ENCODE measurements at regions not wholly inside any gene's neighbourhood (a gene's known extent, or its start where the extent isn't known, plus 50 kb on each side); places are given as distances from the start of the nearest gene placed in this dataset.

GRCh38 chr20:6430381-6430780, 307.6 kb upstream of the FERMT1 start:
- DNase-seq: no peak

GRCh38 chr20:6426287-6426891, 303.6 kb upstream of the FERMT1 start:
- DNase-seq: no peak

- DNase-seq: no peak
Measured at GRCh38 chr20:6421321-6422248, 298.8 kb upstream of the FERMT1 start.

GRCh38 chr20:6420336-6420735, 297.5 kb upstream of the FERMT1 start:
- no peak for DNase-seq

- no peak for DNase-seq
Measured at GRCh38 chr20:6418732-6419131, 295.9 kb upstream of the FERMT1 start.

GRCh38 chr20:6416371-6416770, 293.5 kb upstream of the FERMT1 start:
- DNase-seq: no peak

GRCh38 chr20:6411651-6412050, 288.8 kb upstream of the FERMT1 start:
- DNase-seq: no peak

GRCh38 chr20:6410721-6411120, 287.9 kb upstream of the FERMT1 start:
- DNase-seq: no peak

- DNase-seq: no peak
Measured at GRCh38 chr20:6407163-6407562, 284.3 kb upstream of the FERMT1 start.

GRCh38 chr20:6401893-6402557, 279.2 kb upstream of the FERMT1 start:
- DNase-seq: no peak

- DNase-seq: no peak
Measured at GRCh38 chr20:6397115-6397514, 274.3 kb upstream of the FERMT1 start.

- DNase-seq: no peak
Measured at GRCh38 chr20:6395695-6396094, 272.9 kb upstream of the FERMT1 start.

GRCh38 chr20:6388671-6389197, 265.9 kb upstream of the FERMT1 start:
- DNase-seq: no peak

- no peak for DNase-seq
Measured at GRCh38 chr20:6384956-6385486, 262.2 kb upstream of the FERMT1 start.

GRCh38 chr20:6384380-6384779, 261.6 kb upstream of the FERMT1 start:
- no peak for DNase-seq

- no peak for DNase-seq
Measured at GRCh38 chr20:6381887-6382286, 259.1 kb upstream of the FERMT1 start.

- DNase-seq: no peak
Measured at GRCh38 chr20:6362245-6362644, 239.4 kb upstream of the FERMT1 start.

- no peak for DNase-seq
Measured at GRCh38 chr20:6360766-6361165, 237.9 kb upstream of the FERMT1 start.

- DNase-seq: no peak
Measured at GRCh38 chr20:6355754-6356451, 233.1 kb upstream of the FERMT1 start.

GRCh38 chr20:6348908-6349307, 226.1 kb upstream of the FERMT1 start:
- DNase-seq: no peak

GRCh38 chr20:6347916-6348315, 225.1 kb upstream of the FERMT1 start:
- no peak for DNase-seq

Data from anterior cingulate cortex (tissue), 58 donors.